DMS114 treated with DMSO at 0.1 percent for 48 hours (cell line): ENCODE measurements at regions not wholly inside any gene's neighbourhood (a gene's known extent, or its start where the extent isn't known, plus 50 kb on each side); places are given as distances from the start of the nearest gene placed in this dataset.
"Not testable (repeated sequence)": the region's sequence is repeated elsewhere in the genome, so short reads cannot be mapped to it uniquely, and the experiment has no call there.

Experiments
- DNase-seq: peaks from one replicate; lab custom pipeline; 2025; ENCODE audit not compliant: unreplicated experiment; lab: John Stamatoyannopoulos, UW

GRCh38 chr6:15843764-15844163 is 180.9 kb upstream of the DTNBP1 start:
- no peak for DNase-seq

GRCh38 chr6:15843226-15843625 is 180.4 kb upstream of the DTNBP1 start:
- no peak for DNase-seq

DNA sequence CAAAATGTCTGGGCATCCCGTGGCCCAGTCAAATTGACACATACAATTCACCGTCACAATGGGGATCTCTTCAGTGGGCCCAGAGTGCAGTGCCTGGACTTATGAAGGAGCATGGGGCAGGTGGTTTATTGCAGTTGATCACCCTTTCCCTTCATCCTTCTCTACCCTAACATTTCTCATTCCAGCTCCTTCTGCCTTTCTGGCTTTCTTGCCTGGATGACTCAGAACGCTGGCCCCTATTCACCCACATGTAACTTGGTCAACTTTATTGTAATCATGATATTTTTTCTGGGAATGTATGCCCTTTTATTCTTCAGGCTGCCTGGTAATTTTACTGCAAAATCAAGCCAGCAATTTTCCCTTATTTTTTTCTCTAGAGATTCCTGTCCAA is 179.9 kb upstream of the DTNBP1 start:
- DNase-seq, result no peak

DNA sequence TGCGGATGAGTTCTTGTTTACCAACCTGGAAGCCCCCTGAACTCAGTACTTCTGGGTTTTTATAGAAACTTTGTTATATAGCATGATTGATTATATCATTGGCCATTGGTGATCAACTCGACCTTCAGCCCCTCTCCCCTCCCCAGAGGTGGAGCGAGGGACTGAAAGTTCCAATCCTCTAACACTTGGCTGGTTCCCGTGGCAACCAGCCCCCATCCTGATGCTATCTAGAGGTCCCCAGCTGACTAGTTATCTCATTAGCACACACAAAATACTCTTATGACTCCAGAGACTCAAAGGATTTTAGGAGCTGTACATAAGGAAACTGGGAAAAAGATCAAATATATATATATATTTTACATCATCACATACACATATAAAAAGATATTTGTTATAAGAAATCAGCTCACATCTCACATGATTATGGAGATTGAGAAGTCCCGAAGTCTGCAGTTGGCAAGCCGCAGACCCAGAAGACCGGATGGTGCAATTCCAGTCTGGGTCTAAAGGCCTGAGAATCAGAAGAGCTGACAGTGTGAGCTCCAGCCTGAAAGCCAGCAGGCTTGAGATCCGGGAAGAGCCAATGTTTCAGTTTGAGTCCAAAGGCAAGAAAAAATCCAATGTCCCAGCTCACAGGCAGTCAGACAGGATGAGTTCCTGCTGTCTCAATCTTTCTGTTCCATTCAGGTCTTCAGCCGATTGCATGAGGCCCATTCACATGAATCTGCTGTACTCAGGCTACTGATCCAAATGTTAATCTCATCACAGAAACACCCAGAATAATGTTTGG is 179.3 kb upstream of the DTNBP1 start:
- DNase-seq, result no peak

GRCh38 chr6:15839969-15840541 is 177.2 kb upstream of the DTNBP1 start:
- DNase-seq, result no peak

DNA sequence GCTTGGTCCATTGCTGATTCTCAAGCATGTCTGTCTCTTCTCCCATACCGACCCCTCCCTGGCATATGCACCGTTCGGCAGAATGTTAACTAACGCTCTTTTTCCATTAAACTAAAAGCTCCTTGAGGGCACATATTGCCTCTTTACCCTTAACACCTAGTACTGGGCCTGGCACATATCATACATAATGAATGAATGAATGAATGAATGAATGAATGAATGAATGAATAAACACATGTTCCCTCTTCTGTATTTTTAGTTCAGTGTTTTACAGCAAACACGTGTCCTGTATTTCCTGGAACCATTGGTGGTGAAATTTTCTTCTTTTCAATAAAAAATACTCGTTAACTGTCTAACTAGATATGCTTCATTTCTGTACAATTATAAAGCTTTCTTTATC is 174.4 kb upstream of the DTNBP1 start:
- DNase-seq, result no peak

- no peak for DNase-seq
Measured at GRCh38 chr6:15832841-15833240, 170.0 kb upstream of the DTNBP1 start.

- no peak for DNase-seq
Measured at GRCh38 chr6:15829156-15829555, 166.3 kb upstream of the DTNBP1 start.

DNA sequence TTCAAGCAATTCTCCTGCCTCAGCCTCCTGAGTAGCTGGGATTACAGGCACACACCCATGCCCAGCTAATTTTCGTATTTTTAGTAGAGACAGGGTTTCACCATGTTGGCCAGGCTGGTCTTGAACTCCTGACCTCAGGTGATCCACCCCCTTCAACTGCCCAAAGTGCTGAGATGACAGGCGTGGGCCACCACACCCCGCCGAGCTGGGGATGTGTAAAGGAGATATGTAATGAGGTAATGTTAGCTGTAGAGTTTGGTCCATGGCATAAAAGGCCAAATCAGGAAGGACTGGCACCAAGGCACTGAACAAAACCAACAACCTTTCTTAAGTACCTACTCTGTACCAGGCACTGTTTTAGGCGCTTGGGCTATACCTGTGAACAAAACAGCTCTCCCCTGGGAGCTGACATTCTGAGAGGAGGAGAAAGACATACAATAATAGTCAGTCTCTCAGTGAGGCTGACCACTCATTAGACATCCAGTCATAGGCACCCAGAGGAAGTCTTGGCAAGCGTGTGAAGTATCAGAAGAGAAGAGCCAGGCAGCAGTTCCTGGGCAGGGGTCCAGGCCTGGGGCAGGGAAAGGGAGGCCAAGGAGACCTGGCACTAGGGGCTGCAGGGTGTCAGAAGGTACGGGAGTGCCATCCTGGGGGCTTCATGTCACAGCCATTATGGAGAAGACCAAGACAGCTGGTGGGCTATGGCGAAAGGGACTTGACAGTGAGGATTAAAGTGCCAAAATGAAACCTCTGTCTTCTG is 164.8 kb upstream of the DTNBP1 start:
- no peak for DNase-seq

- no peak for DNase-seq
Measured at GRCh38 chr6:15826814-15827318, 164.0 kb upstream of the DTNBP1 start.

DNA sequence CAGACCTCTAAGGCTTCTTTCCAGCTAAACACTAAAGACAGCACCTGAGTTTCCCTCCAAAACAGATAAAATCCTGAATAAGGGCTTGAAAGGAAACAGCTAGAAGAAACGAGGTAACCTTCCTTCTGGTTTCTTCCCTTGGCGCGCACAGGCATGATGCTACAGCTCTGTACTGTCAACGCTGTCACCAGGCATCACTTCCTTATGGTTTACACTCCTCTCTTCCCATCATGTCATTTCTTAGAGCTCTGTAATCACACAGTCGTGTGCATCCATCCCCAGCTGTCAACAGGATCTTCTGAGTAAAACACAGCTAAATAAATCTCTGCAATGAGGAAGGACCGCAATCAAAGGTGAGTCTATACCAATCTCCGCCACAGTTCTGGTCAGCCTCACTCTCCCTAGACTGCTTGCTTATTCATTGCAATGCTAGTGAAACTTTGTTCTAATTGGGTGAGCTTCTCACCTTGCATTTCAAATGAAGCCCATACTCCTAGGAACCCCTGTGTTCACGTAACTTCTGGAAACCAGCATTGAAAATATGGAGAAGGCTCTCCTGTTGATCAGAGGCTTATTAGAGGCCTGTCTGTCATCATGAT is 162.6 kb upstream of the DTNBP1 start:
- no peak for DNase-seq

DNA sequence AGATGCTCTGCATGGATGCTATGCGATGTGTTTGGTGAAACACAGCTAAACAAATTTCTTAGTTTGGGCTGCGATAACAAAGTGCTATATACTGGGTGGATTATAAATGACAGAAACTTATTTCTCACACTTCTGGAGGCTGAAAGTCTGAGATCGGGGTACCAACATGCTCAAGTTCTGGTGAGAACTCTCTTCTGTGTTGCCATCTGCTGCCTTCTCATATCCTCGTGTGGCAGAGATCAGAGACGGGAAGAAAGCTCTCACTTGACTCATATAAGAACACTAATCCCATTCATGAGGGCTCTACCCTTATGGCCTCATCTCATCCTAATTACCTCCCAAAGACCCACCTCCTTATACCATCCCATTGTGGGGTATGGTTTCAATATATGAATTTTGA is 162.0 kb upstream of the DTNBP1 start:
- no peak for DNase-seq

GRCh38 chr6:15823838-15824414 is 161.1 kb upstream of the DTNBP1 start:
- no peak for DNase-seq

DNA sequence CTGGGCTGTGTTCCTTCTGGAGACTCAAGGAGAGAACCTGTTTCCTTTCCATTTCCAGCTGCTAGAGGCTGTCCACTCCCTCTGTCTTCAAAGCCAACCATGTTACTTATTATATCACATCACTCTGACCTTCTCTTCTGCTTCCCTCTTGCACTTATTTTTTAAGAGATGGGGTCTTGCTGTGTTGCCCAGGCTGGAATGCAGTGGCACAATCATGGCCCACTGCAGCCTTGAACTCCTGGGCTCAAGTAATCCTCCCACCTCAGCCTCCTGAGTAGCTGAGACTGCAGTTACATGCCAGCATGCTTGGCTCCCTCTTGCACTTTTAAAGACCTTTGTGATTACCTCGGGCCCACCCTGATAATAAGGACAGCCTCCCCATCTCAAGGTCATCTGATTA is 160.0 kb upstream of the DTNBP1 start:
- DNase-seq, result no peak

- no peak for DNase-seq
Measured at GRCh38 chr6:15819841-15820240, 157.0 kb upstream of the DTNBP1 start.

DNA sequence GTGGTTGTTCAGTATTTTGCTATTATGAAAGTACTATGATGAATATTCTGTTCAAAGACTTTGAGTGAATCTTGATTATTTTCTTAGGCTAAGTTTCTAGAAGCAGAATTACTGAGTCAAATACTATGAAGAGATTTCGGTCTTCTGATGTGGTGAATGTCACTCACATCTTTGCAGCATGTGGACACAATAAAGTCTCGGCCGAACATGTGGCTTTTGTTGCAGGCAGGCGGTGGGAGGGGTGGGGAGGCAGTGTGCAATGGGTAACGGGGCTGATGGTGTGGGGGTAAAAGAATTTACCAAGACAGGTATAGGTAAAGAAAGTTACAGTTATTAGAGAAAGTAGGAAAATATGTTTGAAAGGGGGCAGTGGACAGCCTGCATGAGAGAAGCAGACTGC is 156.4 kb upstream of the DTNBP1 start:
- DNase-seq, result no peak

GRCh38 chr6:15818491-15818890 is 155.7 kb upstream of the DTNBP1 start:
- DNase-seq, result no peak

DNA sequence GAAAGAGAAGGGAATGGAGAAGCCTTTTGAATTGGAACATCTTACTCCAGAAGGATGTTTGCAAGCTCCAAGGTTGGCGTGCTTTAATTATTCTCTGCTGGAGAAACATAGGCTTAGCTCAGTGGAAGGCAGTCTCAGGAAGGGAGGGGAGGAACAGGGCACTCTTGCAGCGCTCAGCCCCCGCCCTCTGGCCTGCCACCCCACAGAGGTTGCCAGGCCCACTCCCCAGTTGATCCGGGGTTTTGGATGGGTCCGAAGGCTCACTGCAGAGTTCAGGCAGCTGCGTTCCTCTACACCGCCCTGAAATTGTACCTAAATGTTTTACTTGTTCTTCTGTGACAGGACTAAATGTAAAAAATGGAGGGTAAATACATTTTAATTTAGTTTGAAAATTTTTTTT is 155.2 kb upstream of the DTNBP1 start:
- DNase-seq, result no peak

DNA sequence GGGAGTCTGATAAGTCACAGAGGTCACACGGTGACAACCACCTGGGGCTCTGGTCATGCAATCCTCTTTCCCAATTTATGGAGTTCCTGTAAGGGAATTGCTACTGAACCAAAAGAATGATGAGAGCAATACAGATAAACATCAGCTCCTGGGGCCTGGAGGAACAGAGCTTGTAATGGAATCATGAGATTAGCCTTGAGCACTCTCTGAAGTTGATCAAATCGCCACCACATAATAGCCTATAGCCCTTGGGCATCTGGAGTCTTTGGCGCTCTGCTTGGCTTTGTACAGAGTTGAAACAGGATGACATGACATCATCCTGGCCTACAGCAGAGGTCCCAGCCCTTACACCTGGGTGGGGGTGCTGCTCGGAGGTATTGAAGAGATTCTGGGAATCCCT is 154.3 kb upstream of the DTNBP1 start:
- DNase-seq, result no peak

DNA sequence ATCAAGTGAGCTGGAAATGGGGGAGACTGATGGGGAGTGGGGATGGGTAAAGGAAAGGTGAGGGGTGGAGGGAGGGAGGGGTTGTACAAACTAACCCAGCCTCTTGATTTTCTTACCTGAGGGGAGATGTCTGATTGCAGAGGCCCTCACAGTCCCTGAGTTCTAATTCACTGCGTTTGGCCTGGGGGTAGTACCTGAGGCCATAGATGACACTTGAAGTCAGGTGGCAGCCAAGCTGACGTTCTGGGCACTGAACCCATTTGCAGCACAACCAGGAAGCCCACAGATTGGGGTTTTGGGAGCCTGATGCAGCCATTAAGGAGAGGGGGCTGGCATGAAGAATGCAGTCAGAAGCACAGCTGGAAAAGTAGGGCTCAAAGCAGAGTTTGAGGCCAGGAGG is 153.8 kb upstream of the DTNBP1 start:
- DNase-seq, result no peak

- not testable (repeated sequence) for DNase-seq
Measured at GRCh38 chr6:15813698-15814097, 150.9 kb upstream of the DTNBP1 start.
